Neural crest cell (in vitro differentiated cells): ENCODE measurements at regions not wholly inside any gene's neighbourhood (a gene's known extent, or its start where the extent isn't known, plus 50 kb on each side); places are given as distances from the start of the nearest gene placed in this dataset.

Source experiments
- DNase-seq: peaks from one replicate; pipeline ENCODE4 v3.0.0; 2021; ENCODE audit warnings: low read depth, mixed read lengths, low spot score
- H3K27ac Mint-ChIP-seq: one replicate; pipeline ENCODE4 v1.8.0; 2021; ENCODE audit warnings: mild to moderate bottlenecking, mixed read lengths; ENCODE audit not compliant: unreplicated experiment
- H3K27me3 Mint-ChIP-seq: 2 replicates; pipeline ENCODE4 v1.8.0; 2021; ENCODE audit warnings: low read depth, mild to moderate bottlenecking, mixed read lengths
- H3K36me3 Mint-ChIP-seq: 2 replicates; pipeline ENCODE4 v1.8.0; 2021; ENCODE audit warnings: low read depth, mild to moderate bottlenecking, mixed read lengths
- H3K4me1 Mint-ChIP-seq: 2 replicates; pipeline ENCODE4 v1.8.0; 2021; ENCODE audit warnings: mixed read lengths
- H3K4me3 Mint-ChIP-seq: one replicate; pipeline ENCODE4 v1.8.0; 2021; ENCODE audit warnings: mild to moderate bottlenecking, mixed read lengths
- H3K9me3 Mint-ChIP-seq: 2 replicates; pipeline ENCODE4 v1.8.0; 2021; ENCODE audit warnings: mixed read lengths
- TF ChIP-seq, protein P1 (sequence below): fragments of 200-600 bp; sonication (generic); conservative IDR thresholded peaks from 2 replicates; pipeline ENCODE4 v1.5.0; 2021; ENCODE audit warnings: antibody characterized with exemption, mild to moderate bottlenecking

DNA sequence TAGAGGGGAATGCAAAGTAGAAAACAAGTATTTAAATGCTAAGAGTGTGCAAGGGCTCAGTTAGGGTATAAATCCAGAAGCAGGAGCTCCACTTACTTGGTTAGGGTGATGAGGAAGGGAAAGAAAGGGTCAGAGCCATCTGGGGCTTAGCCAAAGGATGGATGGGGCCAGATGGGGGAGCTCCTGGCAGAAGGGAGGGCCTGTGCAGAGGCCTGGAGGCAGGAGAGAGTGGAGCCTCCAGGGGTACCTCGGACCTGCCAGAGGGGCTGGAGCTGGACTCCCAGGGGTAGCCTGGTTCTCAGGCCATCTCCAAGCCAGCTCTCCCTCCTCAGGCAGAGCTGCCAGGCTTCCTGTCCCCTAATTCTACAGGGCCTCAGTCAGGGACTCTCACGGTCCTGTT is 506.3 kb downstream of the SHQ1 start:
- DNase-seq = no peak
- TF ChIP-seq, protein P1, sequence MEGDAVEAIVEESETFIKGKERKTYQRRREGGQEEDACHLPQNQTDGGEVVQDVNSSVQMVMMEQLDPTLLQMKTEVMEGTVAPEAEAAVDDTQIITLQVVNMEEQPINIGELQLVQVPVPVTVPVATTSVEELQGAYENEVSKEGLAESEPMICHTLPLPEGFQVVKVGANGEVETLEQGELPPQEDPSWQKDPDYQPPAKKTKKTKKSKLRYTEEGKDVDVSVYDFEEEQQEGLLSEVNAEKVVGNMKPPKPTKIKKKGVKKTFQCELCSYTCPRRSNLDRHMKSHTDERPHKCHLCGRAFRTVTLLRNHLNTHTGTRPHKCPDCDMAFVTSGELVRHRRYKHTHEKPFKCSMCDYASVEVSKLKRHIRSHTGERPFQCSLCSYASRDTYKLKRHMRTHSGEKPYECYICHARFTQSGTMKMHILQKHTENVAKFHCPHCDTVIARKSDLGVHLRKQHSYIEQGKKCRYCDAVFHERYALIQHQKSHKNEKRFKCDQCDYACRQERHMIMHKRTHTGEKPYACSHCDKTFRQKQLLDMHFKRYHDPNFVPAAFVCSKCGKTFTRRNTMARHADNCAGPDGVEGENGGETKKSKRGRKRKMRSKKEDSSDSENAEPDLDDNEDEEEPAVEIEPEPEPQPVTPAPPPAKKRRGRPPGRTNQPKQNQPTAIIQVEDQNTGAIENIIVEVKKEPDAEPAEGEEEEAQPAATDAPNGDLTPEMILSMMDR = no peak
- Mint-ChIP-seq H3K27ac (no peak overlapping the region), H3K36me3 (no peaks in the 10 kb centered on the region), H3K4me3 (no peak overlapping the region), H3K4me1 (no peaks in the 10 kb centered on the region), H3K27me3 (peaks cover 2% of the 10 kb centered on the region), H3K9me3 (no peaks in the 10 kb centered on the region)

DNA sequence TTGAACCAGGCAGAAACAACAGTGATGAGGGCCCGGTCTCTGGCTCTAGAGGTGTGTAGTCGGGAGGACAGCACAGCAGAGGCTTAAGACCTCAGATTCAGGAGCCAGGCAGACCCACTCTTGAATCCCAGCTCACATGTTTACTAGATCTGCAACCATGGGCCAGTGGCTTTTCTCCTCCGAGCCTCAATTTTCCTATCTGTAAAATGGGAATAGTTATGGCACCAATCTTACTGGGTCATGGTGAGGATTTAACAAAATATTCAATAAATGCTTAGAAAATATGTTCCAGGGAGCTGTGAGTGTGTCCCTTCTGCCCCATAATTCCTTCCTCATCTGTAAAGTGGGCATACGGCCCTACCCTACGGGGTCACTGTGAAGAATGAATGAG is 506.9 kb downstream of the SHQ1 start:
- no peak for DNase-seq
- no peak overlapping the region for H3K27ac Mint-ChIP-seq
- no peaks in the 10 kb centered on the region for H3K4me1 Mint-ChIP-seq
- H3K9me3 Mint-ChIP-seq = no peaks in the 10 kb centered on the region
- no peak overlapping the region for H3K4me3 Mint-ChIP-seq
- no peaks in the 10 kb centered on the region for H3K36me3 Mint-ChIP-seq
- TF ChIP-seq, protein P1 = no peak
- H3K27me3 Mint-ChIP-seq = no peaks in the 10 kb centered on the region

DNA sequence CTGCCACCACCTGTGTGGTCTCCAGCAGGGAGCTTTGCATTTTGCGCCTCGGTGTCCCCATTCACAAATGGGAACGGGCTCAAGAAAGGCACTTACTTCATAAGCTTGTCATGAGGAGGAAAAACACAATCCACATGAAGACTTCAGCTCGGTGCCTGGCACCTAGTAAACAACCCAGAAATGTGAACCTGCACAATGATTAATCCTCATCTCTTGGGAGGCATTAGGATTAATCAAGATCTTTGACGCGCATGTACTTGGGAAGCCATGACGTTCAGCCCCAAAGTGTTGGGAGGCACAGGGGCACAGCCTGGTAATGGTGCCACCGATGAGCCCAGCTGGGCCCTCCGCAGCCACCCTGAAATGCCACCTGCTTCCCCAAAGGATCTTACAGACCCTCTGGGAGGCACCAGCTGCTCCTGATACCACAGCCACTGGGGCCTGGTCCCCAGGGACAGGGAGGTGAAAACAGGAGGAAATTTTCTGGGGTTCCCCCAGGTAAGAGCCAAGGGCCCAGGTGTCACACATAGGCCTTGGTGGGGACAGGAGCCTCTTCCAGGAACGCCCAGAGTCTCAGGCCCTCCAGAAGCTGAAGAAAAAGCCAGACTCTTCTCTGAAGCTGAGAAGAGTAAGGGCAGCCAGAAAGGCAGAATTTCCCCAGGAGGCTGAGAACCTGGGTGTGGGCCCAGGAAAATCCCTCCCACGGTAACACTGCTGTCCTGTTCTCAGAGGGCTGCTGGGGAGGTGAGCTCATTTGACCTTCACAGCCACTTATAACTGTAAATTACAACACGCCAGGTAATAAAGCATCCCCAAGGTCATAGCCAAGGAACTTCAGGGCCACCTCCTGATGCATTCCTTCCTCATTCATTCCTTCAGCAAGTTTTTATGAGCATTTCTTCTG is 507.5 kb downstream of the SHQ1 start:
- Mint-ChIP-seq H3K4me3 (no peak overlapping the region), H3K36me3 (no peaks in the 10 kb centered on the region), H3K27me3 (no peaks in the 10 kb centered on the region), H3K9me3 (no peaks in the 10 kb centered on the region), H3K4me1 (peaks cover 1% of the 10 kb centered on the region), H3K27ac (no peak overlapping the region)
- TF ChIP-seq, protein P1 = no peak
- no peak for DNase-seq

DNA sequence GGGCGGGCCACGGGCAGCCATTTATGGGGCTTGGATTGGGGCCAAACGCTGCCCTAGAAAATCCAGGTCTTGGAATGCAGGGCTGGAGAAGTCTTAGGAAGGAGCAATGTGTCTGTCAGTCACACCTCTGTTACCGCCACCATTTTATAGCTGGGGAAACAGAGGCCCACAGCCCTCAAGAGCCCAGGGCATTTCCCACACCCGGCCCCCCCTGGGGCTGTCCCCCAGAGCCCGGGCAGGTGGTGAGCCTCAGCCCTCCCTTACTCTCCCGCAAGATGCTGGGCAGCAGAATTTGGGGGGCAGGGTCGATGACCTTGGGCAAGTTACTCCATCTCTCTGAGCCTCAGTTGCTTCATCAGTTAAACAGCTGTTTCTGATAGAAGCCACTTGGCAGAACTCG is 508.2 kb downstream of the SHQ1 start:
- H3K4me1 Mint-ChIP-seq = peaks cover 6% of the 10 kb centered on the region
- TF ChIP-seq, protein P1 = no peak
- H3K36me3 Mint-ChIP-seq = no peaks in the 10 kb centered on the region
- DNase-seq = no peak
- H3K27me3 Mint-ChIP-seq = no peaks in the 10 kb centered on the region
- H3K9me3 Mint-ChIP-seq = no peaks in the 10 kb centered on the region
- no peak overlapping the region for H3K27ac Mint-ChIP-seq
- H3K4me3 Mint-ChIP-seq = no peak overlapping the region

DNA sequence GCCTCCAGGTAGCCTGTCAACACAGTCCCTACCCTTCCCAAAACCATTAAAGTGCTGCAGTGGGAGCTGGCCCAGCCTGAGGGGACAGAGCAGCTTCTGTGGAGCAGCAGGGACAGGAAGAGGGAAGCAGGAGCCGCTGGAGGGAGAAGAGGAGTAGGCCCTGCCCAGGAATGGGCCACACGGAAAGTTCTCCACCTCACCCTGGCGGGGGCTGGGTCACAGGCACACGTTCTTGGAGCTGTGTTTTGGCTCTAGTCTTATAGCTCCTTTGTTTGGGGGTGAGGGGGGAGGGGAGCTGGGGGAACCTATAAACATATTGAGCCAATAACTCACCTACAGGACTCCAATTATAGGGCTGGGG is 508.6 kb downstream of the SHQ1 start:
- no peak for DNase-seq
- Mint-ChIP-seq H3K27me3 (peaks cover 2% of the 10 kb centered on the region), H3K4me3 (no peak overlapping the region), H3K27ac (no peak overlapping the region), H3K36me3 (no peaks in the 10 kb centered on the region), H3K9me3 (no peaks in the 10 kb centered on the region), H3K4me1 (peaks cover 10% of the 10 kb centered on the region)
- TF ChIP-seq, protein P1 = no peak
